ENCODE measurements at regions not wholly inside any gene's neighbourhood (a gene's known extent, or its start where the extent isn't known, plus 50 kb on each side); places are given as distances from the start of the nearest gene placed in this dataset.

- no peaks in the 10 kb centered on the region for H3K27me3 Mint-ChIP-seq
- ATAC-seq (ENCODE audit: low read depth), result no peak
- no peak for TF ChIP-seq CTCF (IDR thresholded peaks at IDR 0.05)
- H3K27ac Mint-ChIP-seq, result no peak overlapping the region
- CTCF ChIA-PET, result no interaction called here
- no peak overlapping the region for H3K4me3 Mint-ChIP-seq
- H3K36me3 Mint-ChIP-seq (ENCODE audit: low read depth), result no peaks in the 10 kb centered on the region
- POLR2A ChIA-PET, result no interaction called here
- H3K9me3 Mint-ChIP-seq, result no peaks in the 10 kb centered on the region
- no peaks in the 10 kb centered on the region for H3K4me1 Mint-ChIP-seq
- DNase-seq, result no peak
- intact Hi-C loops (cut with micrococcal nuclease), result no loop called here
Measured at GRCh38 chr4:60223208-60223923, 976.8 kb upstream of the ADGRL3 start.

GRCh38 chr4:60241866-60242265, 958.3 kb upstream of the ADGRL3 start:
- CTCF ChIA-PET, result no interaction called here
- no peak overlapping the region for H3K4me3 Mint-ChIP-seq

GRCh38 chr4:60249784-60250183, 950.3 kb upstream of the ADGRL3 start:
- intact Hi-C loops (cut with micrococcal nuclease), result no loop called here
- TF ChIP-seq CTCF (IDR thresholded peaks at IDR 0.05), result no peak
- no peaks in the 10 kb centered on the region for H3K4me1 Mint-ChIP-seq
- no peaks in the 10 kb centered on the region for H3K9me3 Mint-ChIP-seq
- H3K27me3 Mint-ChIP-seq, result no peaks in the 10 kb centered on the region
- no peak for DNase-seq
- H3K27ac Mint-ChIP-seq, result no peak overlapping the region
- no peaks in the 10 kb centered on the region for H3K36me3 Mint-ChIP-seq (ENCODE audit: low read depth)
- ChIA-PET CTCF (no interaction called here), POLR2A (no interaction called here)
- ATAC-seq (ENCODE audit: low read depth), result no peak
- no peak overlapping the region for H3K4me3 Mint-ChIP-seq

More at GRCh38 chr4:60241866-60242265, 958.3 kb upstream of the ADGRL3 start:
- H3K27ac Mint-ChIP-seq, result no peak overlapping the region
- POLR2A ChIA-PET, result no interaction called here
- H3K4me1 Mint-ChIP-seq, result no peaks in the 10 kb centered on the region
- H3K9me3 Mint-ChIP-seq, result peaks cover 3% of the 10 kb centered on the region
- ATAC-seq (ENCODE audit: low read depth), result no peak
- no peak for DNase-seq
- intact Hi-C loops (cut with micrococcal nuclease), result no loop called here
- no peaks in the 10 kb centered on the region for H3K27me3 Mint-ChIP-seq
- TF ChIP-seq CTCF (IDR thresholded peaks at IDR 0.05), result no peak
- H3K36me3 Mint-ChIP-seq (ENCODE audit: low read depth), result no peaks in the 10 kb centered on the region

GRCh38 chr4:60250657-60251056, 949.5 kb upstream of the ADGRL3 start:
- Mint-ChIP-seq H3K4me1 (no peaks in the 10 kb centered on the region), H3K36me3 (ENCODE audit: low read depth) (no peaks in the 10 kb centered on the region), H3K9me3 (no peaks in the 10 kb centered on the region), H3K4me3 (no peak overlapping the region), H3K27me3 (no peaks in the 10 kb centered on the region), H3K27ac (no peak overlapping the region)
- intact Hi-C loops (cut with micrococcal nuclease), result no loop called here
- DNase-seq (no peak), ATAC-seq (ENCODE audit: low read depth) (no peak)
- TF ChIP-seq CTCF (IDR thresholded peaks at IDR 0.05), result no peak
- ChIA-PET CTCF (no interaction called here), POLR2A (no interaction called here)

GRCh38 chr4:60259781-60260180, 940.3 kb upstream of the ADGRL3 start:
- Mint-ChIP-seq H3K4me3 (no peak overlapping the region), H3K9me3 (peaks cover 4% of the 10 kb centered on the region), H3K27ac (no peak overlapping the region), H3K36me3 (ENCODE audit: low read depth) (no peaks in the 10 kb centered on the region), H3K27me3 (no peaks in the 10 kb centered on the region), H3K4me1 (no peaks in the 10 kb centered on the region)
- ChIA-PET POLR2A (no interaction called here), CTCF (no interaction called here)
- ATAC-seq (ENCODE audit: low read depth) (no peak), DNase-seq (no peak)
- no peak for TF ChIP-seq CTCF (IDR thresholded peaks at IDR 0.05)
- intact Hi-C loops (cut with micrococcal nuclease), result no loop called here
